NCI-H69 (cell line): ENCODE measurements at regions not wholly inside any gene's neighbourhood (a gene's known extent, or its start where the extent isn't known, plus 50 kb on each side); places are given as distances from the start of the nearest gene placed in this dataset.

Experiments
- DNase-seq: peaks from one replicate; lab custom pipeline; 2025; lab: John Stamatoyannopoulos, UW

DNA sequence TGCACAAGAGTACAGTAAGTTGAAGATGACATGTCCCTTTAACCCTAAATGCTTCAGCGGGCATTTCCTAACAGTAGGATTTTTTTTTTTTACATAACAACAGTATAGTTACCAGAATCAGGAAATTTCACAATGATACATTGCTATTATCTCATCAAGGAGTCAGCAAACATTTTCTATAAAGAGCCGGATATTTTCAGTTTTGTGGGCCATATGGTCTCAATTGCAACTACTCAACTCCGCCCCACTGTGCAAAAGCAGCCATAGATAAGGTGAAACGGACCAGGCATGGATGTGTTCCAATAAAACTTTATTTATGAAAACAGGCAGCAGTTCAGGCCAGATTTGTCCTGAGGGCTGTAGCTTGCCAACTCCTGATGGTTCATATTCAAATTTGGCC lies 130.6 kb downstream of the SMAD6 start:
- DNase-seq: peak; percentile 71

DNA sequence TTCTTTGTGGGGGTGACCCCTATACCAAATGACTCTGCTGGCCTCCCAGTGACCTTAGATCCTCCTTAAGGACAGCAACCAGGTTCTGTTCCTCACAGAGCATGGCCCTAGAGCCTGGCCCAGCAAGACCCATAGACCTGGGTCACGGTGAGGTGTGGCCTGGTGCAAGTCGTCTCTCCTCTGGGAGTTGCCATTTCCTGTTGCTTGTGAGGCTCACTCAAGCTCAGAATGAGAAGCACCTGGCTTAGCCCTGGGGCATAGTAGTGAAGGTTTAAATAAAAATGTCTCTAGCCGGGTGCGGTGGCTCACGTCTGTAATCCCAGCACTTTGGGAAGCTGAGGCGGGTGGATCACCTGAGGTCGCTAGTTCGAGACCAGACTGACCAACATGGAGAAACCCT lies 131.3 kb downstream of the SMAD6 start:
- peak; percentile 61 for DNase-seq

DNA sequence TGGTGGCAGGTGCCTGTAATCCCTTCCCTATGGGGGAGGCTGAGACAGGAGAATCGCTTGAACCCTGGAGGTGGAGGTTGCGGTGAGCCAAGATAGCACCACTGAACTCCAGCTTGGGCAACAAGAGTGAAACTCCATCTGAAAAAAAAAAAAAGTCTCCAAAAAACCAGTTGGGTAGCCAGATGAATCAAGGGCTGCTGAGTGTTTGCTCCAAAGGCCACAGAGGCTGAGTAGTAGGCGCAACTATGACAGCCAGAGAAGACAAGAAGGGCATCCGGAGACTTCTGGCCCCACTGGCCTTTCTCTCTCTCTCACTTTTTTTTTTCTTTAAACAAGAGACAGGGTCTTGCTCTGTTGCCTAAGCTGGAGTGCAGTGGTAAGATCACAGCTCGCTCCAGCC lies 131.8 kb downstream of the SMAD6 start:
- DNase-seq: no peak

DNA sequence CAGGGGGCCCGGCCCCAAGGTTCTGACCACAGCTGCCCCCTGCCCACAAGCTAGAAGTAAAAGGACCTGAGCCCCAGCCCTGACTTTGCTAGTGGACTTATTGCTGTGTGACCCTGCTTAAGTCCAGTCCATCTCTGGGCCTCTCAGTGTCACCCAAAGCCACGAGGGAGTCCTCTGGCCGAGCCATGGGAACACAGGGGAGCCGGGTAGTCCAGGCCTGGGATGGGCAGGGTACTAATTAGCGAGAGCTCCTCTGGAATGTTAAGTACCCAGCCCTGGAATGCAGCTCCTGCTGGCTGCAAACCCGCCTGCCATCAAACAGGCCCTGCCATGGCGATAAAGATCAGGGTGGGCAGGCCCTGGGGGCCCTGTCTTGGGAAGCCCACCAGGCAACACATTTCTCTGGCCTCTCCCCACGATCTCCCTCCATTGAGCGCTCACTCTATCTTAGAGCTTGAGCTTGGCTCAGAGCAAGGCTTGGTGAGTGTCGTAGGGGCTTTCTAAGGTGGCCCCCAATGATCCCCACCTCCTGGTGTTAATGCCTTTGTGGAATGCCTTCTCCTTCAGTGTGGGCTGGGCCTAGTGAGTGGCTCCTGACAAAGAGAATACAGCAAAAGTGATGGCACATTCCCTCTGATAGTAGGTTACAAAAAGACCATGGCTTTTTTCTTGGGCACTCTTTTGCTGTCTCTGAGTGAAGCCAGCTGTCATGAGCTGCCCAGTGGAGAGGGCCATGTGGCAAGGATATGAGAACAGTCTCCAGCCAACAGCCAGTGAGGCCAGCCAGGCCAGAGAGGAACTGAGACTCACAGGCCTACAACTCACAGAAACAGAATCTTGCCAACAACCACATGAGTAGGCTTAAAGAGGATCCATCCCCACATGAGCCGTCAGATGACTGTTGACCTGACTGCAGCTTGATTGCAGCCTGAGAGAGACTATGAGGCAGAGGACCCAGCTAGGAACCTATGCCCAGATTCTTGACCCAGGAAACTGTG lies 133.1 kb downstream of the SMAD6 start:
- DNase-seq: no peak

DNA sequence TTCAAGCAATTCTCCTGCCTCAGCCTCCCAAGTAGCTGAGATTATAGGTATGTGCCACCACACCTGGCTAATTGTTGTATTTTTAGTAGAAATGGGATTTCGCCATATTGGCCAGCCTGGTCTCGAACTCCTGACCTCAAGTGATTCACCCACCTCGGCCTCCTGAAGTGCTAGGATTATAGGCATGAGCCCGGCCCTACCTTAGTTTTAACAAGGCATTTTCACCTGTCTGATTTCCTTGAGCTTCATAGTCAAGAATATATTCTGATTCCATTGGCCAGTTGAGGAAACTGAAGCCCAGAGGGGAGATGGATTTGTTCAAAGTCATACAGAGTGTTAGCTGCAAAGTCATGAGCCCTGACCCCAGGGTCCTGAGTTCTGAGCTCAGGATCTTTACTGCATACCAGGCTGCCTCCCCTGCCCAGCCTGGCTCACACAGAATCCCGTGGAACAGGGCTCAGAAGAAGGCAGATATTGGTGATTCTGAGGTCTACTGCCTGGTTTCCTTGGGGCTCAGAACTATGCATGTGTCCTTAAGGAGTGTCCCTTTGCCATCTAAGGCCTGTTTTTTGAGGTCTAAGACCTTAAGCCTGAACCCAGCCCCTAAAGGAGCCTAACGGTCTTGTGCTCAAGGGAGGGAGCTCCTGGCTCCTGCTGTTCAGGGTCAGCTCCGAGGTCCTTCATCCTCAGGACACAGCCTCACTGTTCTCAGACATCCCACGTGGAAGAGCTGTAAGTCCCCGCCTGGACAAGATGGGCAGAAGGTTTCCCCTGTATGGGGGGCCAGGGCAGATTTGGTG lies 134.4 kb downstream of the SMAD6 start:
- no peak for DNase-seq

DNA sequence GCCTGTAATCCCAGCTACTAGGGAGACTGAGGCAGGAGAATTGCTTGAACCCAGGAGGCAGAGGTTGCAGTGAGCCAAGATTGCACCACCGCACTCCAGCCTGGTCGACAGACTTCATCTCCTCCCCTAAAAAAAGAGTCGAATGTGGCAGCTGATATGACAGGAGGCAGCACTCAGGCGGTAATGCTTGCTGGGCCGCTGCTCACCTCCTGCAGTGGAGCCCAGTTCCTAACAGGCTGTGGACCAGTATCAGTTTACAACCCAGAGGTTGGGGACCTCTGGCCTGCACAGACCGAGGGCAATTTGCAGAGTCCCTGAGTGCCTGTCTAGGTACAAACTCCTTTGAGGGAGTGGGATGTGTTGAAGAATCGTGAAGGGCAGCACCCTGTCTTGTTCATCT lies 136.2 kb downstream of the SMAD6 start:
- DNase-seq: no peak

DNA sequence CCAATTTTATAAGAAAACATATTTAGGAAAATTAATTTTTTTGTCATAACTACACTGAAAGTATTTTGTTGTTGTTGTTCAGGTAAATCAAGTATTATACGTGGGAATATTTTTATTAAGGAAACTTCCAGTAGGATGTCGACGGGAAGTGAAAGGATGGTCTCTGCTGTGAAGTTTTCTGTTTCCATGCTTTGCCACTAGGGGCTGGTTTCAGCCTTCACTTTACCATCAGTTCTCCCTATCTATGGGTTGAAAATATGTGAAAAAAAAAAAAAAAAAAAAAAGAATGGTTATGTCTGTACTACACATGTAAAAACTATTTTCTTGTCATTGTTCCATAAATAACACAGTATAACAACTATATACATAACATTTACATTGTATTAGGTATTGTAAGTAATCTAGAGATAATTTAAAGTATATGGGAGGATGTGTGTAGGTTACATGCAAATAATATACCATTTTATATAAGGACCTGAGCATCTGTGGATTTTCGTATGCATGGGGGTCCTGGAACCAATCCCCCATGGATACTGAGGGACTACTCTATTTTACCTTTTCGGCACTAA lies 136.7 kb downstream of the SMAD6 start:
- DNase-seq: peak; percentile 32

DNA sequence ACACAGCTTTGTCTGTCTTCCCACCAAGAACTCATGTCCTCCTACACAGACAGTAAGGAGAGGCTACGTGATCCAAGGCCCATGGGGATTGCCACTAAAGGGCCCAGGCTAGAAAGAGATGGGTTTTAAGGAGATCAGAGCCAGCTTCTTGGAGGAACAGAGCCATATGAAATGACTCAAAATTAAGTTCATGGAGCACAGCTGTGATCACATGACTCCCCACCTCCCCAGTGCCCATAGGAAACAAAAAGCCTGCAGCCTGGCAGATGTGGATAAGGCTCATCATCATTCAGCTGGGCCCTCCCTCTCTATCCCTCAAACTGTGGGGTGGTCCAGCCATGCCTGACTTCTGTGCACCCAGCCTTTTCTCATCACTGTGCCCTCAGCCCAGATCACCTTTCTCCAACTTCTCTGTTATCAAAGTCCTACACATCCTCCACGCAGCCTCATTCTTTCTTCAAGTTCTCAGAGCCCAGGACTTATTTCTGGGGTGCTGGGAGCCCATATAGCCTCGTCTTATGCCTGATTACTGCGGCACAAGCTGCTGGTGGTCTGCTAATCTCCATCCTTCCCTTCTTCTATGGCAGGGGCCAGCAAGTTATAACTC lies 137.6 kb downstream of the SMAD6 start:
- no peak for DNase-seq

DNA sequence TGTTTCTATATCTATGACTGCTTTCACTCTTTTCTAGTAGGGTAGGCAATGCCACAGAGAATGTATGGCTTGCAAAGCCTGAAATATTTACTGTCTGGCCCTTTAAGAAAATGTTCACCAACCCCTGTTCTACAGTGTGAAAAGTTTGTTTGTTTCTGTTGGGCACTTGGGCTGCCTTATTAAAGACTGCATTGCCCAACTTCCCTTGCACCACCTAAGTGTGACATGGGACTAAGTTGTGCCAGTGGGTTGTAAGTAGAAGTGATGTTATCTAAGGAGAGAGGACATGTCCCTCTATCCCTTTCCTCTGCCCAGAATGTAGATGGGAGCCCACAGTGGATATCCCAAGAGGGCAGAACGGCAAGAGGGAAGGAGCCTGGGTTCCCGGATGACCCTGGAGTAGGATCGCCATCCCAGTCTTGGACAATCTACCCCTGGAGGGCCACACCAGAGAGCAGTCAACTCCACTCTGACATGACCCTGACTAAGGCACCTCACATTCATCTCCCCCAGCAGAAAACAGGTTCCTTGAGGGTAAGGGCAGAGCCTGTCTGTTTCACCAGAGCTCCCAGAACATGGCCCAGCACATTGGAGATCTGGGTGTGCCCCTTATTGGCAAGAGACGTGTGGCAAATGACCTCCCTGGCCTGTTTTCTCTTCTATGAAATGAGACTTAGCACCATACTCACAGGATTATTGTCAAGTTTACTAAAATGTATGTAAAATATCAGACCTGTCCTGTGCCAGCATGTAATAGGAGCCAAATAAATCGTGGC lies 138.8 kb downstream of the SMAD6 start:
- DNase-seq: no peak

DNA sequence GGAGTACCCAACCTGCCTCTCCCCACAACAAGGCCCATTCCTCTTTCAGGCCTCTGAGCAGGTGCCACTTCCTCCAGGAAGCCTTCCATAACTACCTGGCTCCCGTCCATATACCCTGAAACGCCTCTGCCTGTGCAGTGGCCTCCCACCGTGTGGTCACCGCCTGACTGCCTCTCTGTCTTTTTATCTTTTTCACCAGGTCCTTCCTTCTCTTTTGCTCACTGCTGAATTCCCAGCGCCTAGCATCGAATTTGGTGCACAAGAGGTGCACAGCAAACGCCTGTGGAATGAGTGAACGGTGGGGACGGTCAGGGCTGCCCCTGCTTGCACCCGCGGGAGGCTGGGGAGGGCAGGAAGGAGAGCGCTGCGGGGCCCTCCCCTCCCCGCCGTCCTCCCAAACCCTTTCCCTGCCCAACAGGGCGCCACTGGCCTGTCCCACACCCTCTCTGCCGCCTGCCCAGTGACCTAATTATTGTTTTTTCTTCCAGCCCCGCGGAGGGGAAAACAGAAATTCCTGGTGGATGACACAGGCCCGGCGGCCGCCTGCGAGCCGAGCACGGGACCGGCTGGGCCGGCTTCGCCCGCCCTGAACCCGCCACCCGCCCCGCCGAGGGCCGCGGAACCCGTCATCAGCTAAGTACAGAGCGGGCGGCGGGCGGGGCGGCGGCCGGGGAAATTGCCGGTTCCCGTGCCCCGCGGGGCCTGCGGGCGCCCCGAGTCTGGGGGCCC lies 140.1 kb downstream of the SMAD6 start:
- DNase-seq: peak; percentile 69

DNA sequence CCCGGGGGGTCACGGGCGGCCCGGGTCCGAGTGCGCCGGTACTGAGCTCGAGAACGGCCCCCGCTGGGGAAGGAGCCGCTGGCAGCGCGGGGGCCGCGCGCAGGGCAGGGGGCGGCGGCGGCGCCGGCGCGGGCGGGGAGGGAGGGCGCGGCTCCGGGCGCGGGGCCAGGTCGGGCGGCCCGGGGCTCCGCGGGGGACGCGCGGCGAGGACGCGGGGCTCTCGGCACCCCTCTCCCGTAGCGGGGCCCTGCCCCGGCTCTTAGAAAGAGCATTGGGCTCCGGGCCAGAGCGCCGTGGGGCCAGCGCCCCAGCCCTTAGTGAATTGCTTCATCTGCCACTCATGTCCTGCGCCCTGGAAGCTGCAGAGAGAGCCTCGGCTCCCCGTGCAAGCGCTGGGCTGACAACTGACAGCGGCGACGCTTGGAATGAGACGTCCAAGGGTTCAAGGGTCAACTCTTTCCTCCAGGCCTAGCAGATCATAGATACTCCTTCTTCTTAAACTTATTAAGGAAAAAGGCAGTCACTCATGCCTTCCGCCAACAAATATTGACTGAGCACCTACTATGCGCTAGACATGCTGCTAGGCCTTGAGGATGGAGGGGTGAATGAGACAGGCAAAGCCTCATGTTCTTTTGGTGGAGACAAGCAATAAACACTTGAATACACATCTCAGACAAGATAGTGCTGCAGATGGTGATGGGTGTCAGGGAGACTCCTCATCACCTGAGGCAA lies 140.8 kb downstream of the SMAD6 start:
- peak; percentile 74 for DNase-seq

DNA sequence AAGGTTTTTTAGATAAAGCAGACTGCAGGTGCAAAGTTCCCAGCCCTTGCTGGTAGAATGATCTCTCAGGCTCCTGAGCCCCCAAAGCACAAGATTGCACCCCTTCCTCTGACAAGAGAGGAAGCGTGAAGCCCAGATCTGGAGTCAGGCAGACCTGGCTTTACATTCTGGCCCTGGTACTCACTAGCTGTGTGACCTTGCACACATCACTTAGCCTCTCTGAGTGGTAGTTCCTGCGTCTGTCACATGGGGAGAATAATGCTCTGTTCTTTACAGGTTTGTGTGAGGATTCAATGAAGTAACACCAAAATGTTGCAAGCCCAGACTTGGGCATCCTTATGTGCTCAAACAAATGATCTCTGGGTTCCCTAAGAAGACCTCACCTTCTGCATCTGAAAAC lies 141.5 kb downstream of the SMAD6 start:
- no peak for DNase-seq

DNA sequence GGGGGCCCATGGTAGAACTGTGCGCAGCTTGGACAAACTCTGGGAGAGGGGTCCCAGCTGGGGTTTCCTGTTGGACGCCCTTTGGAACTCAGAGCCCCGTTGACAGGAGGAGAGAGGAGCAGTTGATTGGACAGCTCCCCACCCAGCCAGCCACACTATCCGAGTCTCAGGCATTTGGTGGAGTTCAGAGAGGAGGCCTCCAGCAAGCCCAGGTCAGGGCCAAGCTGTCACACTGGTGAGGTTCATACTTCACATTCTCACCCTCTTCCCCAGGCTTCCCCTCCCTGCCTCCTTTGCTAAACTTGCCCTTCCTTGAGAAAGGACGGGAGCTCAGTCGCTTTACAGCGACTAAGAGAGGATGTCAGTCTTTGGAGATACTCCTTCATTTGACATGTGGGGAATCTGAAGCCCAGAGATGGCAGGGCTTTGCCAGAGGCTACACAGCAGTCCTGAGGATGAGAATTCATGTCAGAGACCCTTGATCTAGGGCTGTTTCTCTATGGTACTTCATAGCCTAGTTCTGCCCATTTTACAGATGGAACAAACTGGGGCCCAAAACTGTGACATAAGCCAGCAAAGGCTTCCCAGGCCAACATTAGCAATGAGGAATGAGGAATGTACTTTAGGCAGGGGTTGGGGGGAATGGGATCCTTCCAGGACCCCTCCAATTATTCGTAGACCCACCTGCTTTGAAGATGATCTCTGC lies 142.2 kb downstream of the SMAD6 start:
- DNase-seq: no peak

DNA sequence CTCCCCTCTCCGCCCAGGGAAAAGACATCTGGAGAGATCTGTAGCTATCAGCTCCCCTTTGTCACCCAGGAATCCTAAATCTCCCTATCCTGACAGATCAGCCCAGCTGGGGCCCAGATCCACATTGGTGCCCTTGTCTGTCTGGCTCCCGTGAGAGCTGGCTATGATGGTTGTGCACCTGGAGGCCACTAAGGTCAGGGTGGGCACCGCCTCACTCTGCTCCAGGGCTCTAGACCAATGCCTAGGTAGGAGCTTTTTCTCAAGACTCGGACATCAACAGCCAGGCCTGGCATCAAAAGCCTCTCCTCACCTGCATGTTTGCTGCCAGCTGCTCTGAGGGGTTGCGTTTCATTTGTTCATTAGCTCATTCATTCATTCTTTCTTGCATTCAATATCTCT lies 142.7 kb downstream of the SMAD6 start:
- no peak for DNase-seq

DNA sequence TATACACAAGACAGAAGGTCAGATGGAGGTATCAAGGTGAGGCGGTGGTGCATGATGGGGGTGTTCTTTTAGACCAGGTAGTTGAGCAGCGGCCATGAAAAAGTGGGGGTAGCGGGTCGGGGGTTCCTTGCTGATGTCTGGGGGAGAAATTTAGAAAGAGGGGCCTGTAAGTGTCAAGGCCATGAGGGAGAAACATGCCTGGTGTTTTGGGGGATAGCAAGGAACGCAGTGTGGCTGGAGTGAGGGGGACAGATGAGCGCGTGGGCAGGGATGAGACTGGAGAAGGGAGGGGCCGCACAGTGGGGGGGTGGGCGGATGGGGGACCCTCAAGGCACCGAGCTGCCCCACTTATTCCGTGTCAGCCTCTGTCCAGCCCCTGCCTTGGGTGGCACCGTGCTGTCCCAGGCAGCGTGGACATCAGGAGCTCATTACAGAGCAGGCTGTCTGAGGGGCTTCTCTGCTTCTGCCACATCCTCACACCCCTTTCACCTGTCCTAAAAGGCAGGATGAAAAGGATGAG lies 143.3 kb downstream of the SMAD6 start:
- DNase-seq: no peak

DNA sequence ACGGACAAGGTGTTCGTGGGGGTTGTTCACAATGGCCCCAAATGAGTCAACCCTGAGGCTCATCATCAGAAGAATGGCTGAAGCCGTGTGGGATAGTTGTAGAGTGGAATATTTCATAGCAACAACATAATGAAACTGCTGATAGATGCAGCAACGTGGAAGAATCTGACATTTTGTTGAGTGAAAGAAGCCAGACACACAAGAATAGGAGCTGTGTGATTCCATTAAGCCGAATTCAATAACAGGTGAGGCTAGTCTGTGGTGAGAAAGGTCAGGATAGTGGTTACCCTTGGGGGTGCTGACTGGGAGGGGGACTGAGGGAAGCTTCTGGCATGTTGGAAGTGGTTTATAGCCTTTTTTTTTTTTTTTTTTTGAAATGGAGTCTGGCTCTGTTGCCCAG lies 144.0 kb downstream of the SMAD6 start:
- DNase-seq: no peak

DNA sequence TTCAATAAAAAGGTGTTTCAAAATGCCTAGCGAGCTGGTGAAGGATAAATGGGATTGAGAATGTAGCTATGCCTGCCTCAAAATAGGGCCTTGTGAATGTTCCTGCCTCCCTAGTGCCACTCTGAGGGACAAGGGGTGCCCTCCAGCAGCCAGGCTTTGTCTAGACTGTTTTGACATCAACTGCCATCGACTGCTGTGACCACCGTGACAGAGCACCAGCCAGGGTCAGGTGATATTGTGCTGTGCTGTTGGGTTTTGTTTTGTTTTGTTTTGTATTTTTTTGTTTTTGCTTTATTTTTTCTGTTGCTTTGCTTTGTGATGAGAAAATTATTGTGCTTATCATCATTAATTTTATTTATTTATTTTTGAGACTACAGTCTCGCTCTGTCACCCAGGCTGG lies 144.8 kb downstream of the SMAD6 start:
- no peak for DNase-seq

DNA sequence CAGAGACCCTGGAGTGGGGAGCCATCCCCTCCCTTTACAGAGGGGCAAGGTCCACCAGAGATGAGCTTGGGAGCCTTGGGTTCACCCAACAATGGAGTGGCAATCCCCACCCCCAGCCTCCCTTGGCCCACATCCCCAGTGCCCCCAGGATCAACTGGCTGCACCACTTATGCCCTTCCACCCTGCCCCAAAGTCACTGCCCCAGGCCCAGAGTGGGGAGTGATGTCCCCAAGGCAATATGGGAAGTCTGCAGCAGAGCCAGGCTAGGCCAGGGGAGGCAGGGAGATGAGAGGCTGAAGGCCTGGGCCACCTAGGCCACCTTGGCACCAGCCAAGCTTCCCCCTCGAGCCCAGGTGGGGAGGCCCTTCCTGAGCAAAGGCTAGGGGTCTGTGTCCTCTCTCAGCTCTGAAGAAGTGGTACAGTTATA lies 145.5 kb downstream of the SMAD6 start:
- DNase-seq: no peak

DNA sequence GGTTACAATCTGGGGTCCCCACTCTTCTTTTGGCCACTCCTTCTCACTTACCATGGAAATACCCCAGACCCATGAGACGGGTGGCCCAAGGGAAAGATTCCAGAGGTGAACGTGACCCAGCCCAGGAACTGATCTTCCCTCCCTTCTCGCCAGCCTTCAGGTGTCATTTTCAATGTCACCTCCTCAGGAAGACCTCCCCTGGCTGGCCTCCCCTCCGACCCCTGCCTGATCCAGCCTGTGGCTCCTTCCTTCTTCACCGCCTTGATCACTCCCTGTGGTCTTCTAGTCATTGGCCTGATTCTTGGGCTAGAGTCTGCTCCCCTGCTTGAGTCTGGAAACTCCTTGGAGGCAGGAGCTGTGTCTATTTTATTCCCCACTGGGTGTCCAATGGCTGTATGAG lies 146.1 kb downstream of the SMAD6 start:
- no peak for DNase-seq
